ENCODE measurements at regions not wholly inside any gene's neighbourhood (a gene's known extent, or its start where the extent isn't known, plus 50 kb on each side); places are given as distances from the start of the nearest gene placed in this dataset.

DNA sequence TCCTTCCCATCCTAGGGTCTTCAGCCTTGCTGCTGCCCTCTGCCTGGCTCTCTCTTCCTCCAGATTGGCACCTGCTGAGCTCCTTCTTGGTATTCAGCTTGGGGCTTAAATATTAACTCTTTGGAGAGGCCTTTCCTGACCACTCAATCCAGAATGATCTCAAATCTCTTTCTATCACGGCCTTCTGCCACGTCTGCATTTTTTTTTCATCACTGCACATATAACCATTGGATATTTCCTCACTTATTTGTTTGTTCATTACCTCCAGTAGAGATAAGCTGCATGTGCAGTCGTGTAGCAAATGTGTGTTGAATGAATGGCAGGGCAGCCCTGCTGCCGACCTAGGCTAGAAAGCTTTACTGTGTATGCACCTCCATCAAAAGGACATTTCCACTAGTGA lies 51.6 kb upstream of the MPP7 start:
- intact Hi-C loops (cut with DNase I), result no loop called here
- H3K27ac ChIP-seq, result no peak overlapping the region
- DNase-seq (ENCODE audit: extremely low spot score in 2 of 2), result no peak

DNA sequence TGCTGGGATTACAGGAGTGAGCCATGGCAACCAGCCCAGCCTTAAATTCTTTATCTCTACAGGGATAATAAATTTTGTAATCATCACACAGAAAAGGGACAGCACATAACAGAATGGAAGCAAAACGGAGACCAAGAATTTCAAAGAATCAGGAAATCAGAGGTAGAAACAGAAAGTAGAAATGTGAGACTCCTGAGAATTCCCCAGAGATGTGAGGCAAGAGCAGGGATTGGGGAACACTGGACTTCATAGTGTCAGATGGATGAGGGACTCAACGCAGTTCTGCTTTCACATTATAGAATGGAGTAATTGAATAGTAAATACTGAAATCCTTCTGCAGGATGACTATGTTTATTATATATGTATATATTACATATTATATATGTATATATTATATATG lies 52.5 kb upstream of the MPP7 start:
- DNase-seq (ENCODE audit: extremely low spot score in 2 of 2), result no peak

More for the DNA sequence above, 51.6 kb upstream of the MPP7 start:
- Histone ChIP-seq H3K4me1 (no peaks in the 10 kb centered on the region), H3K4me3 (no peak overlapping the region), H3K36me3 (no peaks in the 10 kb centered on the region), H3K27me3 (no peaks in the 10 kb centered on the region), H3K9me3 (no peaks in the 10 kb centered on the region)
- TF ChIP-seq POLR2AphosphoS5 (IDR thresholded peaks at IDR 0.05; ENCODE audit: insufficient read depth in 1 of 2, low read depth in 1 of 2) (no peak), POLR2A (IDR thresholded peaks at IDR 0.05) (no peak)
- TF ChIP-seq, protein P1, sequence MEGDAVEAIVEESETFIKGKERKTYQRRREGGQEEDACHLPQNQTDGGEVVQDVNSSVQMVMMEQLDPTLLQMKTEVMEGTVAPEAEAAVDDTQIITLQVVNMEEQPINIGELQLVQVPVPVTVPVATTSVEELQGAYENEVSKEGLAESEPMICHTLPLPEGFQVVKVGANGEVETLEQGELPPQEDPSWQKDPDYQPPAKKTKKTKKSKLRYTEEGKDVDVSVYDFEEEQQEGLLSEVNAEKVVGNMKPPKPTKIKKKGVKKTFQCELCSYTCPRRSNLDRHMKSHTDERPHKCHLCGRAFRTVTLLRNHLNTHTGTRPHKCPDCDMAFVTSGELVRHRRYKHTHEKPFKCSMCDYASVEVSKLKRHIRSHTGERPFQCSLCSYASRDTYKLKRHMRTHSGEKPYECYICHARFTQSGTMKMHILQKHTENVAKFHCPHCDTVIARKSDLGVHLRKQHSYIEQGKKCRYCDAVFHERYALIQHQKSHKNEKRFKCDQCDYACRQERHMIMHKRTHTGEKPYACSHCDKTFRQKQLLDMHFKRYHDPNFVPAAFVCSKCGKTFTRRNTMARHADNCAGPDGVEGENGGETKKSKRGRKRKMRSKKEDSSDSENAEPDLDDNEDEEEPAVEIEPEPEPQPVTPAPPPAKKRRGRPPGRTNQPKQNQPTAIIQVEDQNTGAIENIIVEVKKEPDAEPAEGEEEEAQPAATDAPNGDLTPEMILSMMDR (IDR thresholded peaks at IDR 0.05), result no peak

DNA sequence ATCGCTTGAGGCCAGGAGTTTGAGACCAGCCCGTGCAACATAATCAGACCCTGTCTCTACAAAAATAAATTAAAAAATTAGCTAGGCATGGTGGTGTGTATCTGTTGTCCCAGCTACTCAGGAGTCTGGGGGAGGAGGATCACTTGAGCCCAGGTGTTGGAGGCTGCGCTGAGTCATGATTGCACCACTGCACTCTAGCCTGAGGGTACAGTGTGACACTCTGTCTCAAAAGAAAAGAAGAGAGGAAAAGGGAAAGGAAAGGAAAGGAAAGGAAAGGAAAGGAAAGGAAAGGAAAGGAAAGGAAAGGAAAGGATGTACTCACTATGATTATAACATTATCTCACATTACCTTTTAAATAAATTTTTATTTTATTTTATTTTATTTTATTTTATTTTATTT lies 56.5 kb upstream of the MPP7 start:
- H3K27ac ChIP-seq, result no peak overlapping the region
- H3K4me1 ChIP-seq, result no peaks in the 10 kb centered on the region
- no peaks in the 10 kb centered on the region for H3K27me3 ChIP-seq
- no peak overlapping the region for H3K4me3 ChIP-seq
- DNase-seq (ENCODE audit: extremely low spot score in 2 of 2), result no peak
- TF ChIP-seq, protein P1 (IDR thresholded peaks at IDR 0.05), result no peak
- TF ChIP-seq POLR2AphosphoS5 (IDR thresholded peaks at IDR 0.05; ENCODE audit: insufficient read depth in 1 of 2, low read depth in 1 of 2) (no peak), POLR2A (IDR thresholded peaks at IDR 0.05) (no peak)
- intact Hi-C loops (cut with DNase I), result no loop called here
- H3K36me3 ChIP-seq, result no peaks in the 10 kb centered on the region
- H3K9me3 ChIP-seq, result no peaks in the 10 kb centered on the region

More for the DNA sequence above, 52.5 kb upstream of the MPP7 start:
- Histone ChIP-seq H3K27me3 (no peaks in the 10 kb centered on the region), H3K27ac (no peak overlapping the region), H3K9me3 (no peaks in the 10 kb centered on the region), H3K4me3 (no peak overlapping the region), H3K36me3 (no peaks in the 10 kb centered on the region), H3K4me1 (no peaks in the 10 kb centered on the region)
- intact Hi-C loops (cut with DNase I), result no loop called here
- TF ChIP-seq POLR2A (IDR thresholded peaks at IDR 0.05) (no peak), POLR2AphosphoS5 (IDR thresholded peaks at IDR 0.05; ENCODE audit: insufficient read depth in 1 of 2, low read depth in 1 of 2) (no peak)
- TF ChIP-seq, protein P1 (IDR thresholded peaks at IDR 0.05), result no peak

DNA sequence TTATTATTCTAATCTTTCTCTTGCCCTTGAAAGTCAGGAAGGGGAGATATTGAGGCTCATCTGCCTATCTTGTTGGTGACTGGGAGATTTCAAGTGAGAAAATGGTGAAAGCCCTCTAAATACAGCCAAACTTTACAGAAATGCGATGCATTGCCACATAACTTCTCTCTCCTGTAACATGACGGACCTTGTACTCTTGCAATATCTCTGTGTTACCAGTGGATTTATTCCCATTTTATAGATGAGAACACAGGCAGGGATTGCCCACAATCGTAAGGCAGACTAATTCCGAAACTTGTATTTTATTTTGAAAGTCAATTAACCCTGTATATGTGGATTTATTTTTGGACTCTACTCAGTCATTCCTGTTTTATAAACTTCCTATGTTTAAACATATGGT lies 57.3 kb upstream of the MPP7 start:
- no peaks in the 10 kb centered on the region for H3K36me3 ChIP-seq
- intact Hi-C loops (cut with DNase I), result no loop called here
- no peaks in the 10 kb centered on the region for H3K4me1 ChIP-seq
- TF ChIP-seq POLR2A (IDR thresholded peaks at IDR 0.05) (no peak), POLR2AphosphoS5 (IDR thresholded peaks at IDR 0.05; ENCODE audit: insufficient read depth in 1 of 2, low read depth in 1 of 2) (no peak)
- TF ChIP-seq, protein P1 (IDR thresholded peaks at IDR 0.05), result no peak
- H3K27me3 ChIP-seq, result no peaks in the 10 kb centered on the region
- DNase-seq (ENCODE audit: extremely low spot score in 2 of 2), result no peak
- H3K4me3 ChIP-seq, result no peak overlapping the region
- no peak overlapping the region for H3K27ac ChIP-seq
- no peaks in the 10 kb centered on the region for H3K9me3 ChIP-seq

DNA sequence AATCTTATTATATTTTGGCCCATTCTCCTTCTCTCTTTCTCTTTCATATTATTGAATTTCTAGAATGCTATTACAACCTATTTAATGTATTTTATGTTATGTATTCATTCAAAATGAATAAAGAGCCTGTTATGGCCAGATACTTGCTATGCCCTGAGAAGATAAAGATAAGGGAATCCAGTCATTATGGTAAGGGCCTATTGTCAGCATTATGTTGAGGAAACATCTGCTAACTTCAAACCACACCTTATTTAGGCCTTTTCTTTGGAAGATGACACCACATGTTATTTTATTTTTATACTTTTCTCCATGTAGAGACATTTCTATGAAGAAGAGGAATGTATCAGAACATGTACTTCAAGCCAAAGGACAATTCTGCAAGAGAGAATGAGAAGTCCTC lies 60.5 kb upstream of the MPP7 start:
- Histone ChIP-seq H3K27me3 (no peaks in the 10 kb centered on the region), H3K27ac (no peak overlapping the region), H3K36me3 (no peaks in the 10 kb centered on the region), H3K4me1 (no peaks in the 10 kb centered on the region), H3K9me3 (no peaks in the 10 kb centered on the region), H3K4me3 (no peak overlapping the region)
- TF ChIP-seq POLR2A (IDR thresholded peaks at IDR 0.05), result no peak
- no peak for TF ChIP-seq POLR2AphosphoS5 (IDR thresholded peaks at IDR 0.05; ENCODE audit: insufficient read depth in 1 of 2, low read depth in 1 of 2)
- TF ChIP-seq, protein P1 (IDR thresholded peaks at IDR 0.05), result no peak
- intact Hi-C loops (cut with DNase I), result no loop called here
- no peak for DNase-seq (ENCODE audit: extremely low spot score in 2 of 2)

Measured in vagina (tissue), 2 donors.